GM10266 (cell line): ENCODE measurements at regions not wholly inside any gene's neighbourhood (a gene's known extent, or its start where the extent isn't known, plus 50 kb on each side); places are given as distances from the start of the nearest gene placed in this dataset.
"Not testable (repeated sequence)": the region's sequence is repeated elsewhere in the genome, so short reads cannot be mapped to it uniquely, and the experiment has no call there.

ENCODE experiments used
- DNase-seq: peaks from one replicate; pipeline ENCODE4 v3.0.0; 2012; ENCODE audit errors: extremely low spot score
- CTCF ChIP-seq: IDR thresholded peaks from 2 replicates; pipeline ENCODE4 v1.5.1; 2012; ENCODE audit warnings: mild to moderate bottlenecking, low read depth; ENCODE audit not compliant: control insufficient read depth, insufficient read depth; ENCODE audit errors: missing control alignments

DNA sequence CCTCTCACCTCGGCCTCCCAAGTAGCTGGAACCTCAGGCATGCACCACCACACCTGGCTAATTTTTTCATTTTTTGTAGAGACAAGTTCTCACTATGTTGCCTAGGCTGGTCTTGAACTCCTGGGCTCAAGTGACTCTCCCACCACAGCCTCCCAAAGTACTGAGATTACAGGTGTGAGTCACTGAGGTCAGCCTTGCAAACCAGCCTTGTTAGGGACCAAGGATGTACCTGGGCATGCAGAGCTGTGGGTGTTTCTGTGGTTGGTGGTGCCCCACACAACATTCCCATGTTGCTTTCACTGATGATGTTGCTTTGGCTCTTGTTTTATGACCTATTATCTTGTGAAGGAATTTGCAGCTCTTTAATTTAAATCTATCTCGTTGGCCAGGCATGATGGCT is 54.8 kb downstream of the OTUD1 start:
- no peak for DNase-seq
- no peak for TF ChIP-seq CTCF

DNA sequence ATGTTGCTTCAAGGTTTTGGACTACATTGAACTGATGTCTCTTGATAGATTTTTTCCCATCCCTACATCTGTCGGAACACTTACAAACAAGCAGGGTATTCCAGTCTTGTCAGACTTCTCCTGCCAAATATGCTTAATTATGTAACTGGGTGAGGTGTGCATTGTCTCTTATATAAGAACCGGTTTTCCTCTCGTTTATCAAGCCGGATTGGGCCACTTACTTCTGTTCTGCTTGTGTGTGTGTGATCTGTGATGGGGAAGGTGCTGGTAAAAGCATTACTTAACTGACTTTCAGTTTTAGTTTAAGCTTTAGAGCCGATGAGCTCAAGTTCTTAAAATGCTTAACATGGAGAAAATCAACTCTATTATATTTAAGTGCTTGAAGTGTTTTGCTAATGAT is 57.9 kb downstream of the OTUD1 start:
- no peak for TF ChIP-seq CTCF
- DNase-seq: no peak

DNA sequence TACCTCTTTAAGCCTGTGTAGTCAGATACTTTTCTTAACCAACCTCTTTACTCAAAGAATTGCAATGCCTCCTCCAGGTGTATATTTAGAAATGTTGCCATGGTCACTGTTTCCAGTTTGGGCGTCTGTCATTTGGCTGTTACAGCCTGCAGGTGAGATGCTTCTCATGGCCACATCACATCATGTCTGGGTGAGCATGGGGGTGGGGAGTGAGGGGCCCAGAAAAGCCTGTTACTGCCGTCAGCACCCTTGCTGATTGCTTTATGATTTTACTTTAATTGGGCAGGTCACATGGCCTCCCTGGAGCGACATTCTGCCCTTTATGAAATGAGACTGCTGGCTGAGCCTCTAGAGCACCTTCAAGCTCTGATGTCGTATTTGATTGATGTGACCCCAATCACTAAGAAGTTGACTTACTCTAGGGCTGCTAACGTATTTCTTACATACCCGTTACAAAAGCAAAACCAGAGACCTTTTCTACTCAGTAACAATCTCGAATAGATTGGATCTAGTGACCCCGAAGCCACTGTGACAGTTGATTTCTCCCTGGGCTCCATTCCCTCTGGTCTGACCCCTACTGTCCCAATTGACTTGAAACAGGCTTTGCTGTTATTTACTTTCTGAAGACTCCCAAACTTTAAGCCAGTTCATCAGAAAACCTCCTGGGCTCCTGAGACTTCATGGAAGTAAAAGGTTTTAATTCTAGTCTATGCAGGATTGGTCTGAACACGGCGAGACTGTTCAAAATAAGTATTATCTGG is 60.7 kb downstream of the OTUD1 start:
- no peak for DNase-seq
- TF ChIP-seq CTCF: no peak

- no peak for TF ChIP-seq CTCF
- no peak for DNase-seq
These were observed 67.1 kb downstream of the OTUD1 start for GRCh38 chr10:23505797-23506465.

DNA sequence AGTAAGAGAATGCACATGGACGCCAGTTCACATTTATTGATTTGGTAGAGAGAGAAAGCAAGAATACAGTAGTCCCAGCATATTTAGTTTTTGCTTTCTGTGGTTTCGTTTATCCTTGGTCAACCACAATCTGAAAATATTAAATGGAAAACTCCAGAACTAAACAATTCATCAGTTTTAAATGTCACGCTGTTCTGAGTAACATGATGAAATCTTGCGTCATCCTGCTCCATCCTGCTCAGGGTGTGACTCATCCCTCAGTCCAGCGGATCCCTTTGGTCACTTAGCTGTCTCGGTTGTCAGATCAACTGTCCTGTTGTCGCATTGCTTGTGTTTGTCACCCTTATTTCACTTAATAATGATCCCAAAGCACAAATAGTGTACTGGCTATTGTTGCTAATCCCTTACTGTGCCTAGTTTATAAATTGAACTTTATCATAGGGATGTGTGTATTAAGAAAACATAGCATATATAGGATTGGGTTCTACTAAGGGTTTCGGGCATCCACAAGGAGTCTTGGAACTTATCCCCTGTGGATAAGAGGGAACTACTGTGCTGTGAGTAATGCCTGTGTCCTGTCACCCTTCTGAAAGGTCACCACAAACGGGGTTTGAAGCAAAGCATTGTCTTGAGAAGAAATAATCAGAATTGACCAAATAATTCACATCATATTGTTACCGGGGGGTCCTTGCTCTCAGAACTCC is 73.6 kb downstream of the OTUD1 start:
- no peak for TF ChIP-seq CTCF
- DNase-seq: no peak

GRCh38 chr10:23513621-23514020 is 74.7 kb downstream of the OTUD1 start:
- not testable (repeated sequence) for DNase-seq

DNA sequence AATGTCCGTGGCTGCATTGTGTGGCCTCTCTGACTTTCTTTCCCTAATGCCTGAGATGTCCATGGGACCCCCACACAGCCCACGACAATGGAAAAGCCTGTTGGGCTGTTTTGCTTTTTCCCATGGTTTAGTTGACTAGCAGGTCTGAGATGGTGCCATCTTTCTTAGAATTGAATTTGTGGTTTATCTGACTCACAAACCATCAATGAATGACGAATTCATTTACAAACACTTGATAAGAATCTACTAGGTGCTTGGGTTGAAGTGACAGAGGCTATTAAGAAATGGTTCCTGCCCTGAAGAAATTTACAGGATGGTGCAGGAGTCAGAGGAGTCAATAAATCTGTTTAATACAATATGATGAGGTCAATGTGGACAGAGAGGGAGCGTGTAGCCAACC is 75.4 kb downstream of the OTUD1 start:
- TF ChIP-seq CTCF: no peak
- DNase-seq: no peak
